ENCODE measurements at regions not wholly inside any gene's neighbourhood (a gene's known extent, or its start where the extent isn't known, plus 50 kb on each side); places are given as distances from the start of the nearest gene placed in this dataset.

DNA sequence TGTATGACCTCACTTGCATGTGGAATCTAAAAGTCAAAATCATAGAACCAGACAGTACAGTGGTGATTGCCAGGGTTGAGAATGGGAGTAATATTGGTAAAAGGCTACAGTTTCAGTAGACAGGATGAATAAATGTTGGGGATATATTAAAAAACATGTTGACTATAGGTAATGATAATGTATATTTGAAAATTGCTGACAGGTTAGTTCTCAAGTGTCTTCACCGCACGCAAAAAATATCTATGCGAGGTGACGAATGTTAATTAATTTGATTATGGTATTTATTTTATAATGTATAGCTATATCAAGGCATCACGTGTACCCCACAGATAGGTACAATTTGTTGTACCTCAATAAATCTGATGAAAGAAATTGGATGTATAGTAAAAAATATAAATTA, 909.6 kb upstream of the NDST4 start:
- H3K14ac ChIP-seq (ENCODE audit: low read length) = no peak overlapping the region
- no peak overlapping the region for H2BK15ac ChIP-seq (ENCODE audit: low read length)
- H3K36me3 ChIP-seq (replicated peaks in 1 of 2; ENCODE audit: control insufficient read depth in 2 of 2, insufficient read depth in 2 of 2, low read length in 2 of 2) = no peaks in the 10 kb centered on the region
- H4K8ac ChIP-seq (ENCODE audit: low read depth, low read length) = no peak overlapping the region
- no peak overlapping the region for H2BK5ac ChIP-seq (ENCODE audit: low read length)
- no peak overlapping the region for H3K4me2 ChIP-seq (ENCODE audit: insufficient read depth, low read length, poor library complexity, severe bottlenecking)
- no peak overlapping the region for H4K91ac ChIP-seq (ENCODE audit: low read depth, low read length, poor library complexity)
- no peak overlapping the region for H3K4me3 ChIP-seq (ENCODE audit: low read length in 2 of 2)
- H3K27me3 ChIP-seq (ENCODE audit: control insufficient read depth in 3 of 3, insufficient read depth in 3 of 3, low read depth in 1 of 3, low read length in 3 of 3) = no peaks in the 10 kb centered on the region
- no CpG with 5 or more reads among the region's 5 CpGs for WGBS, 2 donors (ENCODE audit: extremely low coverage in 2 of 2, insufficient read length in 2 of 2, insufficient replicate concordance in 1 of 2)
- H3K18ac ChIP-seq (ENCODE audit: low read length) = no peak overlapping the region
- H3K9me3 ChIP-seq (replicated peaks in 1 of 2; ENCODE audit: control insufficient read depth in 2 of 2, insufficient read depth in 1 of 2, low read depth in 1 of 2, low read length in 2 of 2) = peaks cover 5 to 17% of the 10 kb centered on the region in 2 donors
- H3K9ac ChIP-seq (ENCODE audit: low read depth, low read length, poor library complexity) = no peak overlapping the region
- no peak overlapping the region for H2AK5ac ChIP-seq (ENCODE audit: low read depth, low read length)
- no peak overlapping the region for H3K23ac ChIP-seq (ENCODE audit: low read depth, low read length, poor library complexity)
- no peaks in the 10 kb centered on the region for H3K79me1 ChIP-seq (ENCODE audit: low read depth, low read length)
- H2AFZ ChIP-seq (ENCODE audit: low read length) = no peak overlapping the region
- H2BK120ac ChIP-seq (ENCODE audit: low read depth, low read length) = no peak overlapping the region
- DNase-seq (ENCODE audit: low spot score) = no peak
- no peak overlapping the region for H2BK12ac ChIP-seq (ENCODE audit: low read length)
- H3K4ac ChIP-seq (ENCODE audit: low read length) = no peak overlapping the region
- H3K4me1 ChIP-seq (ENCODE audit: control insufficient read depth in 2 of 2, insufficient read depth in 1 of 2, low read depth in 1 of 2, low read length in 2 of 2) = peaks cover 0 to 4% of the 10 kb centered on the region in 2 donors
- H3K27ac ChIP-seq (replicated peaks; ENCODE audit: low read length) = no peak overlapping the region

DNA sequence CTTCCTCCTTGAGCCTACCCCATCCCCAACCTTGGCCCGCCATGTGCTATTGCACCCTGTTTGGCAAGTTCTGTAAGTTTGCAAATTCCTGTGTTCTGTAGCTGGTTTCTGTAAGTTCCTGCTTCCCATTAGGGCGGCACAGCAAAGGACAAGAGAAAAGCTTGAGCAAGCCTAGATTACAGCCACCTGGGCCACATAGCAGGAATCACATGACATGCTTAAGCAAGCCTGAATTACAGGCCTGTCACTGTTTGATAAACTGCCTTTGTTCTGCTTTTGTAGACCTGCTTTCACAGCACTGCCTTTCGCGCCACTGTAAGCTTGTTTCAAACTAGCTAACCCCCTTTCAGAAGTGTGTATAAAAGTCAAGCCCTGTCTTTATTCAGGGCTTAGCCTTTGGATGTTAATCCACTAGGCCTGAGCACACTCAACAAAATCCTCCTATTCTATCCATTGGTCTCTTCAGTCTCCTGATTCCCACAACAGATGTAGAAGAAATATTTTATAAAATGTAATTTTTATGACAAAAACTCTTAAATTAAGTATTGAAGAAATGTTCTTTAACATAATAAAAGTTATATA, 906.8 kb upstream of the NDST4 start:
- Histone ChIP-seq H3K4ac (ENCODE audit: low read length) (no peak overlapping the region), H4K91ac (ENCODE audit: low read depth, low read length, poor library complexity) (no peak overlapping the region), H3K9me3 (replicated peaks in 1 of 2; ENCODE audit: control insufficient read depth in 2 of 2, insufficient read depth in 1 of 2, low read depth in 1 of 2, low read length in 2 of 2) (peaks cover 13 to 31% of the 10 kb centered on the region in 2 donors), H2BK120ac (ENCODE audit: low read depth, low read length) (no peak overlapping the region), H3K27ac (replicated peaks; ENCODE audit: low read length) (no peak overlapping the region), H4K8ac (ENCODE audit: low read depth, low read length) (no peak overlapping the region), H2BK5ac (ENCODE audit: low read length) (no peak overlapping the region), H3K27me3 (ENCODE audit: control insufficient read depth in 3 of 3, insufficient read depth in 3 of 3, low read depth in 1 of 3, low read length in 3 of 3) (no peaks in the 10 kb centered on the region), H3K9ac (ENCODE audit: low read depth, low read length, poor library complexity) (no peak overlapping the region), H3K23ac (ENCODE audit: low read depth, low read length, poor library complexity) (no peak overlapping the region), H2AK5ac (ENCODE audit: low read depth, low read length) (no peak overlapping the region), H3K14ac (ENCODE audit: low read length) (no peak overlapping the region), H3K36me3 (replicated peaks in 1 of 2; ENCODE audit: control insufficient read depth in 2 of 2, insufficient read depth in 2 of 2, low read length in 2 of 2) (no peaks in the 10 kb centered on the region), H3K79me1 (ENCODE audit: low read depth, low read length) (no peaks in the 10 kb centered on the region), H3K4me2 (ENCODE audit: insufficient read depth, low read length, poor library complexity, severe bottlenecking) (no peak overlapping the region), H3K4me3 (ENCODE audit: low read length in 2 of 2) (no peak overlapping the region), H2BK15ac (ENCODE audit: low read length) (no peak overlapping the region), H2BK12ac (ENCODE audit: low read length) (no peak overlapping the region), H3K4me1 (ENCODE audit: control insufficient read depth in 2 of 2, insufficient read depth in 1 of 2, low read depth in 1 of 2, low read length in 2 of 2) (no peaks in the 10 kb centered on the region), H3K18ac (ENCODE audit: low read length) (no peak overlapping the region), H2AFZ (ENCODE audit: low read length) (no peak overlapping the region)
- no CpG with 5 or more reads among the region's 4 CpGs for WGBS, 2 donors (ENCODE audit: extremely low coverage in 2 of 2, insufficient read length in 2 of 2, insufficient replicate concordance in 1 of 2)
- no peak for DNase-seq (ENCODE audit: low spot score)

DNA sequence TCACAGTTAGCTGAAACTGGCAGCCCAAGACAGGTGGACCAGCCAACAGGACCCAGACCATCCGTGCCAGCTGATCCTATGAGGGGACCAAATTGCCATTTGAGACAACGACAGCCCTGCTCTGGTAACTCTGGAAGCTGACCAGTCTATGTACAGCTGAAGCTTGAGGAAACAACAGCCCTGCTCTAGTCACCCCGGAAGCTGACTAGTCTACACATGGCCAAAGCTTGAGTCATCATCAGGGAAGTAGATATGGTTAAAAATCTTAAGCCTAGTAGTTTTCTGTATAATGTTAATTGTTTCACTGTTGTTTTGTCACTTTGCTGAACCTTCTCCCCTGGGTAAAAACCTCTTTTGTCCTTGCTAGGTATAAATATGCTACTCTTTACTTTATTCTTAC, 905.4 kb upstream of the NDST4 start:
- H3K27ac ChIP-seq (replicated peaks; ENCODE audit: low read length) = no peak overlapping the region
- peaks cover 12 to 41% of the 10 kb centered on the region in 2 donors for H3K9me3 ChIP-seq (replicated peaks in 1 of 2; ENCODE audit: control insufficient read depth in 2 of 2, insufficient read depth in 1 of 2, low read depth in 1 of 2, low read length in 2 of 2)
- no peak overlapping the region for H4K91ac ChIP-seq (ENCODE audit: low read depth, low read length, poor library complexity)
- no peak overlapping the region for H2AK5ac ChIP-seq (ENCODE audit: low read depth, low read length)
- H3K9ac ChIP-seq (ENCODE audit: low read depth, low read length, poor library complexity) = no peak overlapping the region
- no peak overlapping the region for H3K23ac ChIP-seq (ENCODE audit: low read depth, low read length, poor library complexity)
- no peak overlapping the region for H2BK15ac ChIP-seq (ENCODE audit: low read length)
- H3K4me3 ChIP-seq (ENCODE audit: low read length in 2 of 2) = no peak overlapping the region
- no peaks in the 10 kb centered on the region for H3K36me3 ChIP-seq (replicated peaks in 1 of 2; ENCODE audit: control insufficient read depth in 2 of 2, insufficient read depth in 2 of 2, low read length in 2 of 2)
- H2BK120ac ChIP-seq (ENCODE audit: low read depth, low read length) = no peak overlapping the region
- no peak overlapping the region for H4K8ac ChIP-seq (ENCODE audit: low read depth, low read length)
- no peak overlapping the region for H3K4me2 ChIP-seq (ENCODE audit: insufficient read depth, low read length, poor library complexity, severe bottlenecking)
- H3K14ac ChIP-seq (ENCODE audit: low read length) = no peak overlapping the region
- H2BK12ac ChIP-seq (ENCODE audit: low read length) = no peak overlapping the region
- no CpG with 5 or more reads among the region's 3 CpGs for WGBS, 2 donors (ENCODE audit: extremely low coverage in 2 of 2, insufficient read length in 2 of 2, insufficient replicate concordance in 1 of 2)
- no peaks in the 10 kb centered on the region for H3K27me3 ChIP-seq (ENCODE audit: control insufficient read depth in 3 of 3, insufficient read depth in 3 of 3, low read depth in 1 of 3, low read length in 3 of 3)
- H2AFZ ChIP-seq (ENCODE audit: low read length) = no peak overlapping the region
- no peak overlapping the region for H3K4ac ChIP-seq (ENCODE audit: low read length)
- no peak for DNase-seq (ENCODE audit: low spot score)
- H3K18ac ChIP-seq (ENCODE audit: low read length) = no peak overlapping the region
- no peak overlapping the region for H2BK5ac ChIP-seq (ENCODE audit: low read length)
- H3K79me1 ChIP-seq (ENCODE audit: low read depth, low read length) = no peaks in the 10 kb centered on the region
- no peaks in the 10 kb centered on the region for H3K4me1 ChIP-seq (ENCODE audit: control insufficient read depth in 2 of 2, insufficient read depth in 1 of 2, low read depth in 1 of 2, low read length in 2 of 2)

DNA sequence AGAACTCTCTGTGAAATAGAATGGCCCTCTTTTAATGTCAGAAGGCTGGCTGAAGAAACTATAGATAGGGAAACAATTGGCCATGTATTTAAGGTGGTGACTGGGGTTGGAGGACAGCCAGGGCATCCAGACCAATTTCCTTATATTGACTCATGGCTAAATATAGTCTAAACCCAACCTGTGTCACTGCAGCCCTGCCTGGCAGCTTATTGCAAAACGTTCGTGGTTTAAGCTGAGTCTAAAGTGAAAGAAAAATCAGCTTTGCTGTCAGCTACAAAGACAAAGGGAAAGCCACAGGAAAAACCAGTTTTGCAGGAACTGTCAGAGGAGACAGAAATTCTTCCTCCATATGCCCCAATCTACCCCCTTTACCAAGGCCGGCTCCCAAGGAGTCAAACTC, 902.8 kb upstream of the NDST4 start:
- no peak overlapping the region for H4K8ac ChIP-seq (ENCODE audit: low read depth, low read length)
- H3K23ac ChIP-seq (ENCODE audit: low read depth, low read length, poor library complexity) = no peak overlapping the region
- H3K18ac ChIP-seq (ENCODE audit: low read length) = no peak overlapping the region
- H2BK120ac ChIP-seq (ENCODE audit: low read depth, low read length) = no peak overlapping the region
- H3K27me3 ChIP-seq (ENCODE audit: control insufficient read depth in 3 of 3, insufficient read depth in 3 of 3, low read depth in 1 of 3, low read length in 3 of 3) = no peaks in the 10 kb centered on the region
- no peaks in the 10 kb centered on the region for H3K4me1 ChIP-seq (ENCODE audit: control insufficient read depth in 2 of 2, insufficient read depth in 1 of 2, low read depth in 1 of 2, low read length in 2 of 2)
- no peak for DNase-seq (ENCODE audit: low spot score)
- no peak overlapping the region for H2BK15ac ChIP-seq (ENCODE audit: low read length)
- no peak overlapping the region for H2AFZ ChIP-seq (ENCODE audit: low read length)
- H3K79me1 ChIP-seq (ENCODE audit: low read depth, low read length) = no peaks in the 10 kb centered on the region
- WGBS, 2 donors (ENCODE audit: extremely low coverage in 2 of 2, insufficient read length in 2 of 2, insufficient replicate concordance in 1 of 2) = no CpG with 5 or more reads among the region's 3 CpGs
- H3K9me3 ChIP-seq (replicated peaks in 1 of 2; ENCODE audit: control insufficient read depth in 2 of 2, insufficient read depth in 1 of 2, low read depth in 1 of 2, low read length in 2 of 2) = peaks cover 12 to 41% of the 10 kb centered on the region in 2 donors
- no peak overlapping the region for H3K4me3 ChIP-seq (ENCODE audit: low read length in 2 of 2)
- H3K9ac ChIP-seq (ENCODE audit: low read depth, low read length, poor library complexity) = no peak overlapping the region
- H3K4ac ChIP-seq (ENCODE audit: low read length) = no peak overlapping the region
- H2AK5ac ChIP-seq (ENCODE audit: low read depth, low read length) = no peak overlapping the region
- no peak overlapping the region for H4K91ac ChIP-seq (ENCODE audit: low read depth, low read length, poor library complexity)
- H2BK5ac ChIP-seq (ENCODE audit: low read length) = no peak overlapping the region
- H3K14ac ChIP-seq (ENCODE audit: low read length) = no peak overlapping the region
- H3K27ac ChIP-seq (replicated peaks; ENCODE audit: low read length) = no peak overlapping the region
- H3K4me2 ChIP-seq (ENCODE audit: insufficient read depth, low read length, poor library complexity, severe bottlenecking) = no peak overlapping the region
- H2BK12ac ChIP-seq (ENCODE audit: low read length) = no peak overlapping the region
- H3K36me3 ChIP-seq (replicated peaks in 1 of 2; ENCODE audit: control insufficient read depth in 2 of 2, insufficient read depth in 2 of 2, low read length in 2 of 2) = no peaks in the 10 kb centered on the region

Data from neuronal stem cell (in vitro differentiated cells).